ENCODE measurements at regions not wholly inside any gene's neighbourhood (a gene's known extent, or its start where the extent isn't known, plus 50 kb on each side); places are given as distances from the start of the nearest gene placed in this dataset.

GRCh38 chr9:88643931-88644330 lies 109.0 kb downstream of the NXNL2 start:
- TF ChIP-seq POLR2A (IDR thresholded peaks at IDR 0.05) (no peak), CTCF (IDR thresholded peaks at IDR 0.05) (no peak)
